Body of pancreas (tissue), 4 donors: ENCODE measurements at regions not wholly inside any gene's neighbourhood (a gene's known extent, or its start where the extent isn't known, plus 50 kb on each side); places are given as distances from the start of the nearest gene placed in this dataset.

ENCODE experiments used
- POLR2A ChIP-seq, 3 donors: fragments of 450-650 bp; IDR thresholded peaks; one replicate each; pipeline ENCODE4 v1.6.1; 2016; ENCODE audit warnings: antibody characterized with exemption in 3 of 3, mild to moderate bottlenecking in 2 of 3
- TF ChIP-seq, protein P1 (sequence below), 7 experiments: fragments of 450-650 bp in 4 of 7; fragments of 200-600 bp in 3 of 7; sonication (generic) in 3 of 7; IDR thresholded peaks; one replicate each; pipeline ENCODE4 v1.5.1; 2016 to 2019; ENCODE audit warnings: antibody characterized with exemption in 7 of 7

- TF ChIP-seq, protein P1, sequence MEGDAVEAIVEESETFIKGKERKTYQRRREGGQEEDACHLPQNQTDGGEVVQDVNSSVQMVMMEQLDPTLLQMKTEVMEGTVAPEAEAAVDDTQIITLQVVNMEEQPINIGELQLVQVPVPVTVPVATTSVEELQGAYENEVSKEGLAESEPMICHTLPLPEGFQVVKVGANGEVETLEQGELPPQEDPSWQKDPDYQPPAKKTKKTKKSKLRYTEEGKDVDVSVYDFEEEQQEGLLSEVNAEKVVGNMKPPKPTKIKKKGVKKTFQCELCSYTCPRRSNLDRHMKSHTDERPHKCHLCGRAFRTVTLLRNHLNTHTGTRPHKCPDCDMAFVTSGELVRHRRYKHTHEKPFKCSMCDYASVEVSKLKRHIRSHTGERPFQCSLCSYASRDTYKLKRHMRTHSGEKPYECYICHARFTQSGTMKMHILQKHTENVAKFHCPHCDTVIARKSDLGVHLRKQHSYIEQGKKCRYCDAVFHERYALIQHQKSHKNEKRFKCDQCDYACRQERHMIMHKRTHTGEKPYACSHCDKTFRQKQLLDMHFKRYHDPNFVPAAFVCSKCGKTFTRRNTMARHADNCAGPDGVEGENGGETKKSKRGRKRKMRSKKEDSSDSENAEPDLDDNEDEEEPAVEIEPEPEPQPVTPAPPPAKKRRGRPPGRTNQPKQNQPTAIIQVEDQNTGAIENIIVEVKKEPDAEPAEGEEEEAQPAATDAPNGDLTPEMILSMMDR (IDR thresholded peaks at IDR 0.05): no peak
- no peak for TF ChIP-seq POLR2A (IDR thresholded peaks at IDR 0.05)
Observed at GRCh38 chr6:25157842-25158241, 121.3 kb upstream of the CARMIL1 start.
